ENCODE measurements at regions not wholly inside any gene's neighbourhood (a gene's known extent, or its start where the extent isn't known, plus 50 kb on each side); places are given as distances from the start of the nearest gene placed in this dataset.

DNA sequence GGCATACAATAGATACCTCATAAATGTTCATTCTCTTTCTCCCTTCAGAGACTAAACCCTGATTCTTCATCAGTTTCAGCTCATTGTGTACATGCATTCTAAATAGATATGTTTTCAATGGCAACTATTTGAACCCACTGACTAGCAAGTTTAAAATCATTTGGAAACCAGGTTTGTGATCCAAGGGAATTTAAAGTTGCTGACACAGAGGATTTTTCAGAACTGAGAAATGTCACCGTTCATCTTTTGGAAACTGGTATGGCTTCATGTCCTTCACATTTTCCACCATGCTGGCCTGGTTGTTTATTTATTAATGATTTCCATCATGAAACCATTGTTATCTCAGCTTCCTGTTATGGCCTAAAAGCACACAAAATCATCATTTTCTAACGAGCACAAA, 81.8 kb upstream of the BARHL2 start:
- TF ChIP-seq RXRA (IDR thresholded peaks at IDR 0.05; ENCODE audit: insufficient read depth, low read depth, low read length) (no peak), POLR2AphosphoS5 (IDR thresholded peaks at IDR 0.05; ENCODE audit: low read depth, low read length) (no peak), RBBP5 (IDR thresholded peaks at IDR 0.05; ENCODE audit: borderline replicate concordance, low read depth, low read length) (no peak), JUN (IDR thresholded peaks at IDR 0.05; ENCODE audit: low read depth, low read length) (no peak)
- TF ChIP-seq, protein P1, sequence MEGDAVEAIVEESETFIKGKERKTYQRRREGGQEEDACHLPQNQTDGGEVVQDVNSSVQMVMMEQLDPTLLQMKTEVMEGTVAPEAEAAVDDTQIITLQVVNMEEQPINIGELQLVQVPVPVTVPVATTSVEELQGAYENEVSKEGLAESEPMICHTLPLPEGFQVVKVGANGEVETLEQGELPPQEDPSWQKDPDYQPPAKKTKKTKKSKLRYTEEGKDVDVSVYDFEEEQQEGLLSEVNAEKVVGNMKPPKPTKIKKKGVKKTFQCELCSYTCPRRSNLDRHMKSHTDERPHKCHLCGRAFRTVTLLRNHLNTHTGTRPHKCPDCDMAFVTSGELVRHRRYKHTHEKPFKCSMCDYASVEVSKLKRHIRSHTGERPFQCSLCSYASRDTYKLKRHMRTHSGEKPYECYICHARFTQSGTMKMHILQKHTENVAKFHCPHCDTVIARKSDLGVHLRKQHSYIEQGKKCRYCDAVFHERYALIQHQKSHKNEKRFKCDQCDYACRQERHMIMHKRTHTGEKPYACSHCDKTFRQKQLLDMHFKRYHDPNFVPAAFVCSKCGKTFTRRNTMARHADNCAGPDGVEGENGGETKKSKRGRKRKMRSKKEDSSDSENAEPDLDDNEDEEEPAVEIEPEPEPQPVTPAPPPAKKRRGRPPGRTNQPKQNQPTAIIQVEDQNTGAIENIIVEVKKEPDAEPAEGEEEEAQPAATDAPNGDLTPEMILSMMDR (IDR thresholded peaks at IDR 0.05; ENCODE audit: control extremely low read depth in 1 of 3, insufficient read depth in 1 of 3, low read depth in 1 of 3, low read length in 3 of 3), result no peak

All from H1 (cell line).